CD4-positive, alpha-beta memory T cell (primary cell): ENCODE measurements at regions not wholly inside any gene's neighbourhood (a gene's known extent, or its start where the extent isn't known, plus 50 kb on each side); places are given as distances from the start of the nearest gene placed in this dataset.

Source experiments
- CTCF ChIA-PET: fragments of 350-600 bp; sonication (Branson Sonifier 250); formaldehyde crosslinking; loops from one replicate; lab custom pipeline; 2021; ENCODE audit warnings: inconsistent platforms; ENCODE audit not compliant: partially characterized antibody; lab: Charles Lee
- POLR2A ChIA-PET: fragments of 350-600 bp; sonication (Branson Sonifier 250); formaldehyde crosslinking; loops from one replicate; lab custom pipeline; 2021; ENCODE audit not compliant: partially characterized antibody; lab: Charles Lee
- DNase-seq, 5 donors: peaks; one replicate each; pipeline versions ENCODE4 v3.0.0 to v3.0.0-alpha.2; 2020 to 2022; ENCODE audit warnings: mixed read lengths in 1 of 5
- H3K27ac ChIP-seq: one replicate; pipeline ENCODE4 v1.7.0; 2013; ENCODE audit warnings: low read depth, low read length
- H3K27me3 ChIP-seq: 2 replicates; pipeline ENCODE4 v1.7.0; 2013; ENCODE audit warnings: mild to moderate bottlenecking, low read length, moderate library complexity; ENCODE audit not compliant: insufficient read depth
- H3K36me3 ChIP-seq: 2 replicates; pipeline ENCODE4 v1.7.0; 2013; ENCODE audit warnings: mild to moderate bottlenecking, low read length, moderate library complexity; ENCODE audit not compliant: insufficient read depth
- H3K4me1 ChIP-seq: 2 replicates; pipeline ENCODE4 v1.7.0; 2013; ENCODE audit warnings: mild to moderate bottlenecking, low read length, moderate library complexity; ENCODE audit not compliant: insufficient read depth
- H3K4me3 ChIP-seq, 2 donors: one replicate each; pipeline ENCODE4 v1.7.0; 2013; ENCODE audit warnings: low read length in 2 of 2, mild to moderate bottlenecking in 1 of 2
- H3K9me3 ChIP-seq, 2 donors: one replicate each; pipeline ENCODE4 v1.7.0; 2013; ENCODE audit warnings: low read length in 2 of 2, control low read depth in 1 of 2; ENCODE audit not compliant: control insufficient read depth in 1 of 2
- H3K27ac Mint-ChIP-seq, 7 donors: one replicate each; pipeline ENCODE4 v1.8.0; 2020 to 2021; ENCODE audit warnings: mixed read lengths in 7 of 7, mild to moderate bottlenecking in 6 of 7, inconsistent platforms in 3 of 7, moderate library complexity in 3 of 7
- H3K27me3 Mint-ChIP-seq, 2 donors: one replicate each; pipeline ENCODE4 v1.8.0; 2020 to 2021; ENCODE audit warnings: mixed read lengths in 2 of 2
- H3K36me3 Mint-ChIP-seq, 2 donors: one replicate each; pipeline ENCODE4 v1.8.0; 2020 to 2021; ENCODE audit warnings: mixed read lengths in 2 of 2, inconsistent platforms in 1 of 2, mild to moderate bottlenecking in 1 of 2
- H3K4me1 Mint-ChIP-seq, 4 donors: one replicate each; pipeline ENCODE4 v1.8.0; 2020 to 2021; ENCODE audit warnings: mixed read lengths in 4 of 4, mild to moderate bottlenecking in 1 of 4
- H3K4me3 Mint-ChIP-seq, 8 donors: one replicate each; pipeline ENCODE4 v1.8.0; 2020 to 2021; ENCODE audit warnings: mixed read lengths in 8 of 8, mild to moderate bottlenecking in 7 of 8, moderate library complexity in 6 of 8, inconsistent platforms in 3 of 8
- H3K9me3 Mint-ChIP-seq, 8 donors: one replicate each; pipeline ENCODE4 v1.8.0; 2020 to 2021; ENCODE audit warnings: mixed read lengths in 8 of 8, mild to moderate bottlenecking in 5 of 8, inconsistent platforms in 3 of 8, moderate library complexity in 1 of 8
- intact Hi-C: fragments of 100-400 bp; cut with micrococcal nuclease; formaldehyde crosslinking; loops from one replicate; pipeline ENCODE4 v1.15.1; 2023

DNA sequence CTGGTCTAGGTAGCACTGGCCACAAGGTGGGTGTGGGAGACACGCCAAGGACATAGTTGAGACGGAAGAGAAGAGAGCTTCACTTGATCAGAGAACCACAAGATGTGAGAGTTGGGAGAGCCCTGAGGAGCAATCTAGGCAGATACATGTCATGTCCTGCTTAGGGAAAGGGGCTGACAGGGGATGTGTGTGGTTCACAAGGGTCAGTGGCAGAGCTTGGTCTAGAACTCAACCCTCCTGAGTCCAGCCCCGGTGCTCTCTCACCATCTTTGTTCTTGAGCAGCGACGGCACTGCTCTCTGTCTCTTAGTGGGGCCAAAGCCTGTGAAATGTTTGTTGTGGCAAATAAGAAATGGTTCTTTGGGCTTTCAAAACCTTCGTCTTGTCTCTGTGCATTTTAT lies 243.5 kb upstream of the ROPN1 start:
- DNase-seq, result no peak
- ChIA-PET CTCF (no interaction called here), POLR2A (no interaction called here)
- no peaks in the 10 kb centered on the region for H3K9me3 Mint-ChIP-seq
- intact Hi-C loops, result no loop called here
- H3K4me1 ChIP-seq, result no peaks in the 10 kb centered on the region
- H3K27ac ChIP-seq, result no peak overlapping the region
- no peak overlapping the region for H3K4me3 ChIP-seq
- peaks cover 7 to 8% of the 10 kb centered on the region in 2 donors for H3K27me3 Mint-ChIP-seq
- H3K9me3 ChIP-seq, result no peaks in the 10 kb centered on the region
- no peaks in the 10 kb centered on the region for H3K36me3 ChIP-seq
- H3K4me3 Mint-ChIP-seq, result no peak overlapping the region
- no peaks in the 10 kb centered on the region for H3K4me1 Mint-ChIP-seq
- H3K27ac Mint-ChIP-seq, result no peak overlapping the region
- no peaks in the 10 kb centered on the region for H3K36me3 Mint-ChIP-seq
- no peaks in the 10 kb centered on the region for H3K27me3 ChIP-seq

- Mint-ChIP-seq H3K9me3 (peaks cover 0 to 2% (median 0%) of the 10 kb centered on the region in 8 donors), H3K27me3 (peaks cover 2 to 3% of the 10 kb centered on the region in 2 donors), H3K27ac (peak overlapping the region in 1 of 7 donors; percentile 17), H3K36me3 (no peaks in the 10 kb centered on the region), H3K4me1 (no peaks in the 10 kb centered on the region), H3K4me3 (no peak overlapping the region)
- POLR2A ChIA-PET, result no interaction called here
- no peak overlapping the region for H3K4me3 ChIP-seq
- intact Hi-C loops, result no loop called here
- H3K9me3 ChIP-seq, result no peaks in the 10 kb centered on the region
- H3K4me1 ChIP-seq, result no peaks in the 10 kb centered on the region
- no peaks in the 10 kb centered on the region for H3K27me3 ChIP-seq
- H3K36me3 ChIP-seq, result no peaks in the 10 kb centered on the region
- CTCF ChIA-PET, result no interaction called here
- no peak for DNase-seq
- no peak overlapping the region for H3K27ac ChIP-seq
Measured at GRCh38 chr3:124243177-124243859, 251.4 kb upstream of the ROPN1 start.

DNA sequence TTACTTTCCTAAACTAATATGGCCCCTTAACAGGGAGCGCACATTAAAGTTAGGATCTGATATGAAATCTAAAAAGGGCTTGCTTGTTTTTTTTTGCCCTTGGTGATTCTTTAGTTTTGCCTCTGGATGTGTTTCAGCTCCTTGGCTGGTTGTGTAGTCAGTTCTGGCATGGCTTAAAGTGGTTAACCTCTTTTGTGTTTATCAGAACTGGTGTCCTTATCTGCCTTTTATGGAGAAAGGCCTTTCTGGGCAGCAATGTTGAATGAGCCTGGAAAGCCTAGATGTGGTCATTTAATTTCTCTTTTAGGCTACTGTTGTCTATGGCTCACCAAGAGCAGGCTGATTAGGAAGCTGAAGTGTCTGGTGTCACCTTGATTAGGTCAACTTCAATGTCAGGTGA lies 254.5 kb upstream of the ROPN1 start:
- CTCF ChIA-PET, result no interaction called here
- H3K4me1 ChIP-seq, result no peaks in the 10 kb centered on the region

GRCh38 chr3:124246949-124247348 lies 255.0 kb upstream of the ROPN1 start:
- ChIA-PET CTCF (no interaction called here), POLR2A (no interaction called here)
- Mint-ChIP-seq H3K9me3 (peaks cover 0 to 2% (median 0%) of the 10 kb centered on the region in 8 donors), H3K4me1 (no peaks in the 10 kb centered on the region), H3K27me3 (peaks cover 7 to 13% of the 10 kb centered on the region in 2 donors), H3K4me3 (no peak overlapping the region), H3K36me3 (no peaks in the 10 kb centered on the region), H3K27ac (no peak overlapping the region)
- Histone ChIP-seq H3K36me3 (no peaks in the 10 kb centered on the region), H3K4me3 (no peak overlapping the region), H3K4me1 (no peaks in the 10 kb centered on the region), H3K27me3 (no peaks in the 10 kb centered on the region), H3K27ac (no peak overlapping the region), H3K9me3 (no peaks in the 10 kb centered on the region)
- intact Hi-C loops, result no loop called here
- no peak for DNase-seq

More for the DNA sequence above, 254.5 kb upstream of the ROPN1 start:
- no peaks in the 10 kb centered on the region for H3K9me3 ChIP-seq
- H3K4me1 Mint-ChIP-seq, result no peaks in the 10 kb centered on the region
- H3K4me3 ChIP-seq, result no peak overlapping the region
- POLR2A ChIA-PET, result no interaction called here
- no peak overlapping the region for H3K27ac Mint-ChIP-seq
- no peak overlapping the region for H3K4me3 Mint-ChIP-seq
- no peaks in the 10 kb centered on the region for H3K27me3 ChIP-seq
- H3K27ac ChIP-seq, result no peak overlapping the region
- peaks cover 7 to 13% of the 10 kb centered on the region in 2 donors for H3K27me3 Mint-ChIP-seq
- H3K36me3 ChIP-seq, result no peaks in the 10 kb centered on the region
- H3K36me3 Mint-ChIP-seq, result no peaks in the 10 kb centered on the region
- peaks cover 0 to 2% (median 0%) of the 10 kb centered on the region in 8 donors for H3K9me3 Mint-ChIP-seq
- DNase-seq, result no peak
- intact Hi-C loops, result no loop called here

GRCh38 chr3:124248471-124249028 lies 256.6 kb upstream of the ROPN1 start:
- no peaks in the 10 kb centered on the region for H3K4me1 Mint-ChIP-seq

GRCh38 chr3:124249038-124249437 lies 257.1 kb upstream of the ROPN1 start:
- ChIA-PET CTCF (no interaction called here), POLR2A (no interaction called here)
- Histone ChIP-seq H3K27ac (no peak overlapping the region), H3K27me3 (no peaks in the 10 kb centered on the region), H3K9me3 (no peaks in the 10 kb centered on the region), H3K4me1 (no peaks in the 10 kb centered on the region), H3K4me3 (no peak overlapping the region), H3K36me3 (no peaks in the 10 kb centered on the region)
- intact Hi-C loops, result no loop called here
- H3K9me3 Mint-ChIP-seq, result peaks cover 0 to 2% (median 0%) of the 10 kb centered on the region in 8 donors
- H3K4me3 Mint-ChIP-seq, result no peak overlapping the region
- peaks cover 7 to 17% of the 10 kb centered on the region in 2 donors for H3K27me3 Mint-ChIP-seq
- H3K4me1 Mint-ChIP-seq, result no peaks in the 10 kb centered on the region
- no peak overlapping the region for H3K27ac Mint-ChIP-seq
- H3K36me3 Mint-ChIP-seq, result no peaks in the 10 kb centered on the region
- no peak for DNase-seq

More at GRCh38 chr3:124248471-124249028, 256.6 kb upstream of the ROPN1 start:
- Mint-ChIP-seq H3K9me3 (peaks cover 0 to 2% (median 0%) of the 10 kb centered on the region in 8 donors), H3K27me3 (peaks cover 7 to 16% of the 10 kb centered on the region in 2 donors), H3K27ac (no peak overlapping the region), H3K4me3 (no peak overlapping the region), H3K36me3 (no peaks in the 10 kb centered on the region)
- no peaks in the 10 kb centered on the region for H3K36me3 ChIP-seq
- intact Hi-C loops, result no loop called here
- no peak overlapping the region for H3K27ac ChIP-seq
- H3K4me1 ChIP-seq, result no peaks in the 10 kb centered on the region
- H3K27me3 ChIP-seq, result no peaks in the 10 kb centered on the region
- no peaks in the 10 kb centered on the region for H3K9me3 ChIP-seq
- no peak overlapping the region for H3K4me3 ChIP-seq
- ChIA-PET CTCF (no interaction called here), POLR2A (no interaction called here)
- no peak for DNase-seq

- ChIA-PET POLR2A (no interaction called here), CTCF (no interaction called here)
- no peaks in the 10 kb centered on the region for H3K36me3 ChIP-seq
- no peak overlapping the region for H3K27ac ChIP-seq
- Mint-ChIP-seq H3K9me3 (peaks cover 0 to 2% (median 0%) of the 10 kb centered on the region in 8 donors), H3K36me3 (no peaks in the 10 kb centered on the region), H3K27me3 (peaks cover 6 to 17% of the 10 kb centered on the region in 2 donors), H3K4me1 (no peaks in the 10 kb centered on the region), H3K27ac (no peak overlapping the region), H3K4me3 (no peak overlapping the region)
- no peaks in the 10 kb centered on the region for H3K27me3 ChIP-seq
- no peak overlapping the region for H3K4me3 ChIP-seq
- no peaks in the 10 kb centered on the region for H3K9me3 ChIP-seq
- no peak for DNase-seq
- H3K4me1 ChIP-seq, result no peaks in the 10 kb centered on the region
- intact Hi-C loops, result no loop called here
Measured at GRCh38 chr3:124250053-124250452, 258.1 kb upstream of the ROPN1 start.
